ENCODE measurements at regions not wholly inside any gene's neighbourhood (a gene's known extent, or its start where the extent isn't known, plus 50 kb on each side); places are given as distances from the start of the nearest gene placed in this dataset.
A peak's percentile ranks its signal among the peaks of the same experiment; 100 is the strongest.

GRCh38 chr3:99484871-99485270 lies 153.5 kb upstream of the COL8A1 start:
- peak overlapping the region; percentile 5 for H2AFZ ChIP-seq (ENCODE audit: low read length)

GRCh38 chr3:99483841-99484240 lies 154.6 kb upstream of the COL8A1 start:
- DNase-seq (ENCODE audit: insufficient read length, low spot score, missing footprints) = no peak
- no peak overlapping the region for H2AFZ ChIP-seq (ENCODE audit: low read length)
- peaks cover 7% of the 10 kb centered on the region for H3K4me1 ChIP-seq (ENCODE audit: insufficient read depth, low read length)
- H3K27me3 ChIP-seq (ENCODE audit: insufficient read depth, low read length) = no peaks in the 10 kb centered on the region
- H3K79me2 ChIP-seq (ENCODE audit: insufficient read depth, low read length) = no peaks in the 10 kb centered on the region
- H3K27ac ChIP-seq (ENCODE audit: low read depth, low read length) = no peak overlapping the region
- H3K9me3 ChIP-seq (ENCODE audit: low read depth, low read length) = no peaks in the 10 kb centered on the region
- H3K4me2 ChIP-seq (ENCODE audit: insufficient read depth, low read length) = no peak overlapping the region
- H4K20me1 ChIP-seq (ENCODE audit: insufficient read depth, low read length) = no peaks in the 10 kb centered on the region
- no peaks in the 10 kb centered on the region for H3K36me3 ChIP-seq (ENCODE audit: insufficient read depth, low read length)
- H3K4me3 ChIP-seq (ENCODE audit: insufficient read depth, low read length) = no peak overlapping the region
- no peak for TF ChIP-seq CTCF (IDR thresholded peaks at IDR 0.05; ENCODE audit: extremely low read depth, low read depth, low read length)

More at GRCh38 chr3:99484871-99485270, 153.5 kb upstream of the COL8A1 start:
- no peak overlapping the region for H3K4me3 ChIP-seq (ENCODE audit: insufficient read depth, low read length)
- DNase-seq (ENCODE audit: insufficient read length, low spot score, missing footprints) = no peak
- no peaks in the 10 kb centered on the region for H4K20me1 ChIP-seq (ENCODE audit: insufficient read depth, low read length)
- no peaks in the 10 kb centered on the region for H3K9me3 ChIP-seq (ENCODE audit: low read depth, low read length)
- no peaks in the 10 kb centered on the region for H3K79me2 ChIP-seq (ENCODE audit: insufficient read depth, low read length)
- no peak for TF ChIP-seq CTCF (IDR thresholded peaks at IDR 0.05; ENCODE audit: extremely low read depth, low read depth, low read length)
- H3K36me3 ChIP-seq (ENCODE audit: insufficient read depth, low read length) = no peaks in the 10 kb centered on the region
- H3K27ac ChIP-seq (ENCODE audit: low read depth, low read length) = no peak overlapping the region
- peaks cover 7% of the 10 kb centered on the region for H3K4me1 ChIP-seq (ENCODE audit: insufficient read depth, low read length)
- no peak overlapping the region for H3K4me2 ChIP-seq (ENCODE audit: insufficient read depth, low read length)
- H3K27me3 ChIP-seq (ENCODE audit: insufficient read depth, low read length) = no peaks in the 10 kb centered on the region

- Histone ChIP-seq H3K4me1 (ENCODE audit: insufficient read depth, low read length) (peaks cover 7% of the 10 kb centered on the region), H3K27ac (ENCODE audit: low read depth, low read length) (no peak overlapping the region), H3K4me2 (ENCODE audit: insufficient read depth, low read length) (no peak overlapping the region), H3K4me3 (ENCODE audit: insufficient read depth, low read length) (no peak overlapping the region), H2AFZ (ENCODE audit: low read length) (no peak overlapping the region), H3K79me2 (ENCODE audit: insufficient read depth, low read length) (no peaks in the 10 kb centered on the region), H3K9me3 (ENCODE audit: low read depth, low read length) (peaks cover 2% of the 10 kb centered on the region), H4K20me1 (ENCODE audit: insufficient read depth, low read length) (no peaks in the 10 kb centered on the region), H3K27me3 (ENCODE audit: insufficient read depth, low read length) (no peaks in the 10 kb centered on the region), H3K36me3 (ENCODE audit: insufficient read depth, low read length) (no peaks in the 10 kb centered on the region)
- no peak for DNase-seq (ENCODE audit: insufficient read length, low spot score, missing footprints)
- no peak for TF ChIP-seq CTCF (IDR thresholded peaks at IDR 0.05; ENCODE audit: extremely low read depth, low read depth, low read length)
Measured at GRCh38 chr3:99482191-99482590, 156.2 kb upstream of the COL8A1 start.

- Histone ChIP-seq H3K27ac (ENCODE audit: low read depth, low read length) (no peak overlapping the region), H3K4me2 (ENCODE audit: insufficient read depth, low read length) (no peak overlapping the region), H3K4me3 (ENCODE audit: insufficient read depth, low read length) (no peak overlapping the region), H3K4me1 (ENCODE audit: insufficient read depth, low read length) (peaks cover 7% of the 10 kb centered on the region), H4K20me1 (ENCODE audit: insufficient read depth, low read length) (no peaks in the 10 kb centered on the region), H3K79me2 (ENCODE audit: insufficient read depth, low read length) (no peaks in the 10 kb centered on the region), H3K27me3 (ENCODE audit: insufficient read depth, low read length) (no peaks in the 10 kb centered on the region), H3K36me3 (ENCODE audit: insufficient read depth, low read length) (no peaks in the 10 kb centered on the region), H3K9me3 (ENCODE audit: low read depth, low read length) (peaks cover 2% of the 10 kb centered on the region), H2AFZ (ENCODE audit: low read length) (no peak overlapping the region)
- no peak for DNase-seq (ENCODE audit: insufficient read length, low spot score, missing footprints)
- no peak for TF ChIP-seq CTCF (IDR thresholded peaks at IDR 0.05; ENCODE audit: extremely low read depth, low read depth, low read length)
Measured at GRCh38 chr3:99481561-99481960, 156.8 kb upstream of the COL8A1 start.

Data from osteoblast (primary cell).